Spleen (tissue), 11 donors: ENCODE measurements at regions not wholly inside any gene's neighbourhood (a gene's known extent, or its start where the extent isn't known, plus 50 kb on each side); places are given as distances from the start of the nearest gene placed in this dataset.

Source experiments
- DNase-seq: peaks from one replicate; pipeline ENCODE4 v3.0.0-alpha.2; 2020
- H3K27ac ChIP-seq, 8 donors: fragments of 200-600 bp; sonication (generic) in 7 of 8; 1 replicate in 4 of 8; 2 replicates in 4 of 8; pipeline versions ENCODE4 v1.5.0 to v1.8.0; 2016 to 2021; ENCODE audit warnings: inconsistent platforms in 4 of 8, mild to moderate bottlenecking in 4 of 8, moderate library complexity in 1 of 8
- H3K27me3 ChIP-seq, 7 donors: fragments of 200-600 bp; sonication (generic) in 6 of 7; replicated peaks in 1 of 7; 1 replicate in 4 of 7; 2 replicates in 3 of 7; pipeline versions ENCODE4 v1.5.0 to v1.8.0; 2016 to 2021; ENCODE audit warnings: inconsistent platforms in 3 of 7, mild to moderate bottlenecking in 1 of 7
- H3K36me3 ChIP-seq, 6 donors: fragments of 200-600 bp; sonication (generic) in 5 of 6; 1 replicate in 4 of 6; 2 replicates in 2 of 6; pipeline versions ENCODE4 v1.5.0 to v1.8.0; 2016 to 2021; ENCODE audit warnings: inconsistent platforms in 2 of 6
- H3K4me1 ChIP-seq, 6 donors: fragments of 200-600 bp; sonication (generic) in 5 of 6; 1 replicate in 3 of 6; 2 replicates in 3 of 6; pipeline versions ENCODE4 v1.5.0 to v1.8.0; 2016 to 2021; ENCODE audit warnings: inconsistent platforms in 3 of 6
- H3K4me3 ChIP-seq, 8 donors: fragments of 200-600 bp; sonication (generic) in 7 of 8; 1 replicate in 4 of 8; 2 replicates in 4 of 8; pipeline versions ENCODE4 v1.5.0 to v1.8.0; 2016 to 2021; ENCODE audit warnings: inconsistent platforms in 4 of 8, mild to moderate bottlenecking in 4 of 8, moderate library complexity in 2 of 8
- H3K9me3 ChIP-seq, 8 donors: fragments of 200-600 bp; sonication (generic) in 7 of 8; 1 replicate in 4 of 8; 2 replicates in 4 of 8; pipeline versions ENCODE4 v1.5.0 to v1.8.0; 2016 to 2021; ENCODE audit warnings: inconsistent platforms in 4 of 8
- POLR2A ChIP-seq, 3 donors: fragments of 450-650 bp; IDR thresholded peaks; one replicate each; pipeline ENCODE4 v1.5.1; 2017; ENCODE audit warnings: antibody characterized with exemption in 3 of 3, mild to moderate bottlenecking in 1 of 3
- POLR2AphosphoS5 ChIP-seq, 3 donors: sonication (generic); formaldehyde crosslinking; IDR thresholded peaks; one replicate each; pipeline ENCODE4 v1.5.1; 2017; ENCODE audit warnings: antibody characterized with exemption in 3 of 3
- WGBS, 5 donors: extraction: QIAGEN DNeasy Blood & Tissue Kit in 3 of 5; methylation state at CpG; one replicate each; pipeline versions ENCODE4 v1.1.5 to v1.1.7; 2013 to 2018; 5-methylcytosine and 5-hydroxymethylcytosine counted together
- intact Hi-C: fragments of 100-400 bp; cut with DNase I; formaldehyde crosslinking; loops from one replicate; pipeline ENCODE4 v1.15.0; 2023; ENCODE audit warnings: low total_unique reads
- TF ChIP-seq, protein P1 (sequence below), 11 experiments: fragments of 200-600 bp in 7 of 11; fragments of 450-650 bp in 4 of 11; sonication (generic) in 4 of 11; IDR thresholded peaks in 8 of 11; conservative IDR thresholded peaks in 3 of 11; 1 replicate in 7 of 11; 2 replicates in 4 of 11; pipeline versions ENCODE4 v1.4.0 to v1.8.0; 2016 to 2021; ENCODE audit warnings: antibody characterized with exemption in 11 of 11, inconsistent platforms in 4 of 11, mild to moderate bottlenecking in 1 of 11
- donor health status: healthy with polysubstance abuse.
- donor health status: DM: no; HTN: no; CAD: no; lungs with moderate emphysema.
- donor health status: DM: no; HTN: no; CAD: no.
- donor health status: Bipolar disorder and iron deficiency.
- donor health status: healthy.
- donor health status: DM: no; HTN: no; CAD: no.
- donor health status: DM: yes; HTN: yes; CAD: no.

DNA sequence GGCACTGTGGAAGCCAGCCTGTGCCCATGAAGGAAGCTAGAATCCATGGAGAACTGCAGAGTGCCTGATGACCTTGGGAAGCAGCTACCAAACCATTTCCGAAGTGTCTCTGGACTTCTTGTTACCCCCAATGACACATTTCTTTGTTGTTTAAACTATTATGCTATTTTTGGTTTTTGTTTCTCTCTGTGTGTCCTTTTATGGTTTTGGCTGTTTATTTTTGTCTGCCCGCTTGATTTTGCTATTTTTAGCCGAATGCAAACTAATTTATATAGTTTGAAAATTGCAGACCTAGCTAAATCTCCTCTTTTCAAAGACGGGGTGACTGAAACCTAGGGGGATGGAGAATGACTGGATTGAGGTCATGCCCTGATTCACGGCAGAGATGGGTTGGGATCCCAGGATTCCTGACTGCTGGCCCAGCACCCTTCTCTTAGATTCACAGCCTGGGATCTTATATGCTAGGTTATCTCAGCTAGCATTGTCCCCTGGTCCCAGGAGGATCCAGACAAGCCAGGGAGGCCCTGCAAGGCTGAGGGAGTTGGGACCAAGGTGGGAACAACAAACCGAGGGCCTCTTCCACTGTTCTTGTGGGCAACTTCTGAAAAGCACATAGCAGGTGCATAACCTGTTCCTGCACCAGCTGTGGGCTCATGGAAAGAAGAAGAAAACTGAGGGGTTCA lies 116.3 kb upstream of the HAAO start:
- TF ChIP-seq POLR2AphosphoS5 (IDR thresholded peaks at IDR 0.05) (no peak), POLR2A (IDR thresholded peaks at IDR 0.05) (no peak)
- TF ChIP-seq, protein P1, sequence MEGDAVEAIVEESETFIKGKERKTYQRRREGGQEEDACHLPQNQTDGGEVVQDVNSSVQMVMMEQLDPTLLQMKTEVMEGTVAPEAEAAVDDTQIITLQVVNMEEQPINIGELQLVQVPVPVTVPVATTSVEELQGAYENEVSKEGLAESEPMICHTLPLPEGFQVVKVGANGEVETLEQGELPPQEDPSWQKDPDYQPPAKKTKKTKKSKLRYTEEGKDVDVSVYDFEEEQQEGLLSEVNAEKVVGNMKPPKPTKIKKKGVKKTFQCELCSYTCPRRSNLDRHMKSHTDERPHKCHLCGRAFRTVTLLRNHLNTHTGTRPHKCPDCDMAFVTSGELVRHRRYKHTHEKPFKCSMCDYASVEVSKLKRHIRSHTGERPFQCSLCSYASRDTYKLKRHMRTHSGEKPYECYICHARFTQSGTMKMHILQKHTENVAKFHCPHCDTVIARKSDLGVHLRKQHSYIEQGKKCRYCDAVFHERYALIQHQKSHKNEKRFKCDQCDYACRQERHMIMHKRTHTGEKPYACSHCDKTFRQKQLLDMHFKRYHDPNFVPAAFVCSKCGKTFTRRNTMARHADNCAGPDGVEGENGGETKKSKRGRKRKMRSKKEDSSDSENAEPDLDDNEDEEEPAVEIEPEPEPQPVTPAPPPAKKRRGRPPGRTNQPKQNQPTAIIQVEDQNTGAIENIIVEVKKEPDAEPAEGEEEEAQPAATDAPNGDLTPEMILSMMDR (IDR thresholded peaks at IDR 0.05 in 8 of 11, conservative IDR thresholded peaks at IDR 0.05 in 3 of 11): no peak
- 50 to 75% (median 59%) methylated on average over 6 of the region's 6 CpGs for WGBS, 5 donors
- Histone ChIP-seq H3K36me3 (no peaks in the 10 kb centered on the region), H3K4me3 (no peak overlapping the region), H3K27ac (peak overlapping the region in 6 of 8 donors; percentile 6 to 74 (median 60)), H3K4me1 (peaks cover 5 to 57% (median 30%) of the 10 kb centered on the region in 6 donors), H3K27me3 (peaks cover 0 to 12% (median 0%) of the 10 kb centered on the region in 7 donors), H3K9me3 (no peaks in the 10 kb centered on the region)
- DNase-seq: no peak
- intact Hi-C loops: no loop called here

- H3K27me3 ChIP-seq: peaks cover 0 to 12% (median 0%) of the 10 kb centered on the region in 7 donors
- no peaks in the 10 kb centered on the region for H3K36me3 ChIP-seq
- intact Hi-C loops: no loop called here
- DNase-seq: no peak
- H3K4me3 ChIP-seq: no peak overlapping the region
- peaks cover 5 to 54% (median 23%) of the 10 kb centered on the region in 6 donors for H3K4me1 ChIP-seq
- H3K27ac ChIP-seq: peak overlapping the region in 7 of 8 donors; percentile 6 to 74 (median 64)
- TF ChIP-seq, protein P1 (IDR thresholded peaks at IDR 0.05 in 8 of 11, conservative IDR thresholded peaks at IDR 0.05 in 3 of 11): no peak
- no peak for TF ChIP-seq POLR2A (IDR thresholded peaks at IDR 0.05)
- TF ChIP-seq POLR2AphosphoS5 (IDR thresholded peaks at IDR 0.05): no peak
- H3K9me3 ChIP-seq: no peaks in the 10 kb centered on the region
- 69 to 89% (median 84%) methylated on average over 1 of the region's 1 CpG for WGBS, 5 donors
Observed at GRCh38 chr2:42907835-42908234, 115.5 kb upstream of the HAAO start.

DNA sequence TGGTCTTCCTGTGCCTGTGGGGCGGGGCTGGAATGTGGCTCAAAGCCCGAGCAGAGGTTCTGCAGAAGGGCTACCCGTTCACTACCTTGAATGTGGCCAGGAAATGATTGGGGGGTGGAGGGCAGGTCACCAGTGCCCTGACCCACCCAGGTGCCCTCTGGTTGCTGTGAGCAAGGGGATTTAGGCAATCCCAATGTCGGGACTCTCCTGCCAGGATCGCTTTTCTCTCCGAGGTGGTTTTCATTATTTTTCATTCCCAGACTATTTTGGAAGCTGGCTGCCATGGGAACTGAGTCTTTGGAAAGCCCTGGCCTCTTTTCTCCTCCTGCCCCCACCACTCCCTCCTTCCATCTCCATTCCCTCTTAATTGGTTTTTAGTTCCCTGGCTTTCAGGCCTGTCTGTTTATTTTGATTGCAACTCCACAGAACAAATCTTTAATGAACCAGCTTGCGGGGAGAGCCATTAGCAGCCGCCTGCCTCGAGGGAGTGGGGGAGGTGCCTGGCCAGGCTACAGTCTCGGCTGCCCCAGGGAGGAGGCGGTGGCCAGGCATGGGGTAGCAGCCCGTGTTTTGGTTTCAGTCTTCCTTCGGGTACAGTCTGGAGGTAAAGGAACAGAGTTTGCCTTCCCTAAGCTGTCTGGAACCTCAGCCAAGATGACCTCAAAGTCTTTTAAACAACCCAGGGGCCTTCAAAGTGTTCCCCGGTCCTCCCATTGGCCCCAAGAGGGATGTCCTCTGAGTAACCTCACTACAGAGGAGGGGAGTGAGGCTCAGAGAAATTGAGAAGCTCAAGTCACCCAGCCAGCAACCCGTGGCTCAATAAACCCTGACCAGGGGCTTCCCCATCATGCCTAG lies 114.4 kb upstream of the HAAO start:
- no peak overlapping the region for H3K4me3 ChIP-seq
- intact Hi-C loops: no loop called here
- no peaks in the 10 kb centered on the region for H3K9me3 ChIP-seq
- no peak for DNase-seq
- no peaks in the 10 kb centered on the region for H3K36me3 ChIP-seq
- peak in 2 of 3 donors; percentile 50 to 57 for TF ChIP-seq POLR2AphosphoS5 (IDR thresholded peaks at IDR 0.05)
- no peak for TF ChIP-seq POLR2A (IDR thresholded peaks at IDR 0.05)
- TF ChIP-seq, protein P1 (IDR thresholded peaks at IDR 0.05 in 8 of 11, conservative IDR thresholded peaks at IDR 0.05 in 3 of 11): no peak
- H3K27me3 ChIP-seq: peaks cover 0 to 12% (median 0%) of the 10 kb centered on the region in 7 donors
- 44 to 59% (median 51%) methylated on average over 13 to 15 of the region's 15 CpGs for WGBS, 5 donors
- H3K4me1 ChIP-seq: peaks cover 5 to 54% (median 23%) of the 10 kb centered on the region in 6 donors
- peak overlapping the region; percentile 42 to 74 (median 67) for H3K27ac ChIP-seq

DNA sequence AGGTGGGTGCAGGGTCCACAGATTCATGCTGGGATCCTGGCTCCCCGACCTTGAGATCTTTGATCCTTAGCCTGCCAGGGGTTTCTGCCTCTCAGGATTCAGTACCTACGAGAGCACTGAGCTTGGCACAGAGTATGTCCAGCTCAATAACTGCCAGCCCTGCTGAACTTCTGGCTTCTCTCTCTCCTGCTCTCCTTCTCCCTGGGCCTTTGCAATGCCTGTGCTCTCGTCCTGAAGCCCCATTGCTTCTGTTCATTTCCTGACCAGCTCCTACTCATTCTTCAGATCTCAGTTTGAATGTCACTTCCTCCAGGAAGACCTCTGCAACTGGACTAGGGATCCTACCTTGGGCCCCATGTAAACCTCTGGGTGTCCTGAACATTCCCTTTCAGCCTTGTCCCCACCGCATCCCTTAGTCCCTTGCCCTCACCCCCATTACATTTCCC lies 113.8 kb upstream of the HAAO start:
- H3K4me1 ChIP-seq: peaks cover 5 to 54% (median 23%) of the 10 kb centered on the region in 6 donors

More for the DNA sequence above, 113.8 kb upstream of the HAAO start:
- TF ChIP-seq, protein P1 (IDR thresholded peaks at IDR 0.05 in 8 of 11, conservative IDR thresholded peaks at IDR 0.05 in 3 of 11): no peak
- no peak for TF ChIP-seq POLR2AphosphoS5 (IDR thresholded peaks at IDR 0.05)
- no peak for TF ChIP-seq POLR2A (IDR thresholded peaks at IDR 0.05)
- intact Hi-C loops: no loop called here
- Histone ChIP-seq H3K36me3 (no peaks in the 10 kb centered on the region), H3K27ac (peak overlapping the region; percentile 42 to 74 (median 67)), H3K9me3 (no peaks in the 10 kb centered on the region), H3K27me3 (peaks cover 0 to 12% (median 0%) of the 10 kb centered on the region in 7 donors), H3K4me3 (no peak overlapping the region)
- no peak for DNase-seq
- 28 to 53% (median 38%) methylated on average over 4 of the region's 4 CpGs for WGBS, 5 donors
